Colonic mucosa (tissue), 4 donors: ENCODE measurements at regions not wholly inside any gene's neighbourhood (a gene's known extent, or its start where the extent isn't known, plus 50 kb on each side); places are given as distances from the start of the nearest gene placed in this dataset.

Experiments
- DNase-seq: peaks from one replicate; pipeline ENCODE4 v3.0.0-alpha.2; 2020
- H3K27ac ChIP-seq: fragments of 200-600 bp; one replicate; pipeline ENCODE4 v1.8.0; 2021
- H3K27me3 ChIP-seq: fragments of 200-600 bp; one replicate; pipeline ENCODE4 v1.8.0; 2021
- H3K36me3 ChIP-seq: fragments of 200-600 bp; one replicate; pipeline ENCODE4 v1.8.0; 2021
- H3K4me1 ChIP-seq: fragments of 200-600 bp; one replicate; pipeline ENCODE4 v1.8.0; 2021; ENCODE audit warnings: mild to moderate bottlenecking
- H3K4me3 ChIP-seq: fragments of 200-600 bp; one replicate; pipeline ENCODE4 v1.8.0; 2021
- H3K9ac ChIP-seq, 2 donors: one replicate each; pipeline ENCODE4 v1.7.0; 2013; ENCODE audit warnings: control low read depth in 2 of 2, low read depth in 2 of 2, low read length in 2 of 2
- H3K9me3 ChIP-seq: fragments of 200-600 bp; one replicate; pipeline ENCODE4 v1.8.0; 2021
- intact Hi-C: fragments of 100-400 bp; cut with DNase I; formaldehyde crosslinking; loops from one replicate; pipeline ENCODE4 v1.14.1; 2022
- TF ChIP-seq, protein P1 (sequence below): fragments of 200-600 bp; IDR thresholded peaks from one replicate; pipeline ENCODE4 v1.8.0; 2022; ENCODE audit warnings: antibody characterized with exemption, mild to moderate bottlenecking
- donor health status: healthy.
- donor health status: DM: no; HTN: no; CAD: no.
- donor health status: DM: no; HTN: no; CAD: no.

DNA sequence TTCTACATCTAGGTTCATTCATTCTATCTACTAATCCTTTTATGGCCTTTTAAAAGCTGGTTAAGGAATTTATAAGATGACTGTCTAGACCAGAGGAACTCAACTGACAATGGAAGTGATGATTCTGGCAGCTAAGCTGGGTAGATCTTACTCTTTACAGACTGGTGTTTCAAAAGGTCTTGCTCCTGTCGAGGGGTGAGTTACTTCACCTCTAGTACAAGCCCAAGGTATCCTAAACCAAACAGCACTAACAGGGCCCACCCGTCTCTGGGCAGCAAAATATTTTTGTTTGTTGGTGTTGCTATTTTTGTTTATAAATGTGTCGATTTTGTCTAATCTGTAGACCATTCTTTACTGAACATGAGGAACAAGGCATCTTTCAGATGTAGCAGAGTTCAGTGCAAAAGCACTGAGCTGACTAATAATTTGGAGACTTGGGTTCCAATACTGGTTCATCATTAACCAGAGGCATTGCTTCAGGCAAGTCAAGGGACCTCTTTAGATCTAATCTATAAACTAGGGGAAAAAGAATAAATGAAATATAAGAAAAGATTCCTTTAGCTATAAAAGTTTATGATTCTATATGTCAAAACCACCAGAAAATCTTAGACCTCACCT, 90.3 kb upstream of the FRG1 start:
- no peak overlapping the region for H3K9ac ChIP-seq
- H3K36me3 ChIP-seq: no peaks in the 10 kb centered on the region
- H3K27me3 ChIP-seq: no peaks in the 10 kb centered on the region
- intact Hi-C loops: no loop called here
- no peaks in the 10 kb centered on the region for H3K4me1 ChIP-seq
- TF ChIP-seq, protein P1, sequence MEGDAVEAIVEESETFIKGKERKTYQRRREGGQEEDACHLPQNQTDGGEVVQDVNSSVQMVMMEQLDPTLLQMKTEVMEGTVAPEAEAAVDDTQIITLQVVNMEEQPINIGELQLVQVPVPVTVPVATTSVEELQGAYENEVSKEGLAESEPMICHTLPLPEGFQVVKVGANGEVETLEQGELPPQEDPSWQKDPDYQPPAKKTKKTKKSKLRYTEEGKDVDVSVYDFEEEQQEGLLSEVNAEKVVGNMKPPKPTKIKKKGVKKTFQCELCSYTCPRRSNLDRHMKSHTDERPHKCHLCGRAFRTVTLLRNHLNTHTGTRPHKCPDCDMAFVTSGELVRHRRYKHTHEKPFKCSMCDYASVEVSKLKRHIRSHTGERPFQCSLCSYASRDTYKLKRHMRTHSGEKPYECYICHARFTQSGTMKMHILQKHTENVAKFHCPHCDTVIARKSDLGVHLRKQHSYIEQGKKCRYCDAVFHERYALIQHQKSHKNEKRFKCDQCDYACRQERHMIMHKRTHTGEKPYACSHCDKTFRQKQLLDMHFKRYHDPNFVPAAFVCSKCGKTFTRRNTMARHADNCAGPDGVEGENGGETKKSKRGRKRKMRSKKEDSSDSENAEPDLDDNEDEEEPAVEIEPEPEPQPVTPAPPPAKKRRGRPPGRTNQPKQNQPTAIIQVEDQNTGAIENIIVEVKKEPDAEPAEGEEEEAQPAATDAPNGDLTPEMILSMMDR: no peak
- no peaks in the 10 kb centered on the region for H3K9me3 ChIP-seq
- DNase-seq: no peak
- H3K4me3 ChIP-seq: no peak overlapping the region
- H3K27ac ChIP-seq: no peak overlapping the region

DNA sequence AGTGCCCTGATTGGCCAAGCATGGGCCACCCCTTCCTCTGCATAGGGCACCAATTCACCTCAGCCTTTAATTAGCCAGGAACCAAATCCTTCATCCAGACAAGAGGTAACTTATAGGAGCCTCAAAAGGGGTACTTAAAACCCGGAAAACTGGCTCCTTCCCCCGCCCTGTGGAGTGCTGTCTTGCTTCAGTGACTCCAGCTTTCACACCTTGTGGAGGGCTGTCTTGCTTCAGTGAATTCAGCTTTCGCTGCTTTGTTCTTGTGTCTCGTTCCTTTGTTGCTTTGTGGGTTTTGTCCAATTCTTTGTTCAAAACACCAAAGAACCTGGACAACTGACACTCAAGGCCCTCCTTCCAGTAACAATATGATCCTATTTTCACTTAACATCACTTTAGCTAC, 82.2 kb upstream of the FRG1 start:
- Histone ChIP-seq H3K36me3 (no peaks in the 10 kb centered on the region), H3K9me3 (no peaks in the 10 kb centered on the region), H3K27ac (no peak overlapping the region), H3K4me1 (no peaks in the 10 kb centered on the region), H3K27me3 (no peaks in the 10 kb centered on the region), H3K4me3 (no peak overlapping the region), H3K9ac (no peak overlapping the region)
- intact Hi-C loops: no loop called here
- TF ChIP-seq, protein P1: no peak
- no peak for DNase-seq

DNA sequence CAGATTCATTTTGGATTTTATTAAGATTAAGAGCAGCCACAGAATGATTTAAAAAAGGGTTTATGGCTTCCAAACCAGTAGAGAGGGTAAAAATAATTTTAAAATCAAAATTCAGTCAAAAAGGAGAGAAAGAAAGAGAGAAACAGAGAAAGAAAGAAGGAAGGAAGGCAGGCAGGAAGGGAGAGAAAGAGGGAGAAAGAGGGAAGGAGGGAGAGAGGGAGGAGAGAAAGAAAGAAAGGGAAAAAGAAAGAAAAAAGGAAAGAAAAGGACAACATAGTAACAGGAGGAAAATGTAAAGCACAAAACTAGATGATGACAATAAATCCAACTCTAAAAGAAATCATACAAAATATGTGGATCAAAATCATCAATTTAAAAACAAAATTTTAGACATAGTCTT, 79.6 kb upstream of the FRG1 start:
- DNase-seq: no peak
- Histone ChIP-seq H3K27ac (no peak overlapping the region), H3K4me1 (no peaks in the 10 kb centered on the region), H3K27me3 (no peaks in the 10 kb centered on the region), H3K4me3 (no peak overlapping the region), H3K9me3 (no peaks in the 10 kb centered on the region), H3K36me3 (no peaks in the 10 kb centered on the region), H3K9ac (no peak overlapping the region)
- intact Hi-C loops: no loop called here
- TF ChIP-seq, protein P1: no peak

DNA sequence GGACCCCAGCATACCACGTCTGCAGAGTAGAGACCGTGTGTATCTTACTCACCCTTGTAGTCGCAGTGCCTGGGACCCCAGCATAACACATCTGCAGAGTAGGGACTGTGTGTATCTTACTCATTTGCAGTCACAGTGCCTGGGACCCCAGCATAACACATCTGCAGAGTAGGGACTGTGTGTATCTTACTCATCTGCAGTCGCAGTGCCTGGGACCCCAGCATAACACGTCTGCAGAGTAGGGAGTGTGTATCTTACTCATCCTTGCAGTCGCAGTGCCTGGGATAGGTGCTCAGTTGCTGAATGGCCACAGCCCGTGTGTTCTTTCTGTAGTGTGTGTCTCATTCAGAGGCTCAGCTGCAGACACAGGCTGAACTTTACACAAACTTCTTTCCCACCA, 71.4 kb upstream of the FRG1 start:
- intact Hi-C loops: no loop called here
- Histone ChIP-seq H3K36me3 (no peaks in the 10 kb centered on the region), H3K27ac (no peak overlapping the region), H3K4me1 (no peaks in the 10 kb centered on the region), H3K9ac (no peak overlapping the region), H3K27me3 (no peaks in the 10 kb centered on the region), H3K9me3 (no peaks in the 10 kb centered on the region), H3K4me3 (no peak overlapping the region)
- TF ChIP-seq, protein P1: no peak
- DNase-seq: no peak

DNA sequence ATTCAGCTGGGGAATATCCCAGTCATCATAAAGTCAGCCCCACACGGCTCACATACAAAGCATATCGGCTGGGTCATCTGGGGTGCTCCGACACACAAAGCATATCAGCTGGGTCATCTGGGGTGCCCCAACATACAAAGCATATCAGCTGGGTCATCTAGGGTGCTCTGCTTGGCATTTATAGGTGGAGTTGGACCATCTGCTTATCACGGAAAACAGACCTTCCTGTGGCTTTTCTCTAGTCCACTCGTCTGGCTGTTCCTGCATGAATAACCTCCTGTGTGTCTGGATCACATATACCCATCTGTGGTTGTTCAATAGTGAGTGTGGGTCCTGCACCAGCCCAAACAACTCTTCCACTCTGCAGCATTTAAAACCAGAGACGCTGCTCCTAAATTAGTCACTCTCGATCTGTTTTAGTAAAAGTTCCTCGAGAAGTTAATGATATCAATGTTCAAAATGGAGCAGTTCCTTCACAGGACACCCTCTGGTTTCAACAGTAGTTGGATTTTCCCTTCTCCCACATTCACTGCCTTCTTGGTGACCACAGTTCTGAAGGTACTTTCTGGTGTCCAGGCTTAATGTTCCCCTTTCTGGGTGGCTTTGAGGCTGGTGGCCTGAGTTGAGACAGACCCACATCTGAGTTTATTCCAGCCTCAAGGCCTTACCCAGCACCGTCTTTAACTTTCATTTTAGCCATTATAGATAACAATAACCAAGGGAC, 70.0 kb upstream of the FRG1 start:
- Histone ChIP-seq H3K36me3 (no peaks in the 10 kb centered on the region), H3K4me1 (no peaks in the 10 kb centered on the region), H3K27ac (no peak overlapping the region), H3K9ac (no peak overlapping the region), H3K27me3 (no peaks in the 10 kb centered on the region), H3K9me3 (no peaks in the 10 kb centered on the region), H3K4me3 (no peak overlapping the region)
- TF ChIP-seq, protein P1: no peak
- DNase-seq: no peak
- intact Hi-C loops: no loop called here
